ENCODE measurements at regions not wholly inside any gene's neighbourhood (a gene's known extent, or its start where the extent isn't known, plus 50 kb on each side); places are given as distances from the start of the nearest gene placed in this dataset.

DNA sequence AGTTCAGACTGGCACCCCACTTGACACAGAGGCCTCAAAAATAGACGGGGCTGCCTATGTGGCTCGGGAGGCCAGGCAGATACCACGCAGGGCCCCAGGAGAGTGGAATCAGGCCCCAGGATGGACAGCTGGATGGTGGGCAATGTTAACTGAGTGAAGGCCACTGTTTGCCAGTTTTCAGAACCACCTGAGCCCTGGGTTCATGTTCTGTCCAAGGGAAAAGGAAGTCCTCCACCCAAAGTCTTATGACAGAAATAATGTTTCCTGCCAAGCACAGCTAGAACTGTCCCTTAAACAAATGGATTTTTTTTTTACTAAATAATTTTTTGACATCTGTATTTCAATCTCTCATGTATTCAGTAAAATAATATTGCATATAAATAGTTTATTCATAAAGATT is 228.4 kb downstream of the KLF13 start:
- Histone ChIP-seq H3K9me3 (replicated peaks; ENCODE audit: control insufficient read depth, insufficient read depth, low read length) (no peaks in the 10 kb centered on the region), H3K4me3 (replicated peaks in 1 of 3; ENCODE audit: insufficient read depth in 1 of 3, low read depth in 1 of 3, low read length in 3 of 3) (no peak overlapping the region), H3K27ac (ENCODE audit: insufficient read depth, low read depth, low read length) (no peak overlapping the region), H3K4me2 (ENCODE audit: insufficient read depth, low read length) (no peak overlapping the region), H3K36me3 (ENCODE audit: control insufficient read depth in 2 of 2, extremely low read depth in 1 of 2, insufficient read depth in 2 of 2, low read length in 2 of 2) (no peaks in the 10 kb centered on the region), H2AFZ (ENCODE audit: low read depth, low read length) (no peak overlapping the region), H3K79me2 (ENCODE audit: control insufficient read depth, insufficient read depth, low read length) (no peaks in the 10 kb centered on the region), H4K20me1 (replicated peaks; ENCODE audit: control insufficient read depth, extremely low read depth, insufficient read depth, low read length) (no peaks in the 10 kb centered on the region), H3K9ac (replicated peaks; ENCODE audit: extremely low read depth, insufficient read depth, low read length) (no peak overlapping the region), H3K27me3 (ENCODE audit: control insufficient read depth in 2 of 2, insufficient read depth in 2 of 2, low read length in 2 of 2) (no peaks in the 10 kb centered on the region), H3K9me1 (replicated peaks; ENCODE audit: control insufficient read depth, extremely low read depth, insufficient read depth, low read length) (no peaks in the 10 kb centered on the region), H3K4me1 (ENCODE audit: control insufficient read depth, extremely low read depth, insufficient read depth, low read length) (peaks cover 9% of the 10 kb centered on the region)
- BruUV-seq (replicated peaks): no TSS peak
- DNase-seq (ENCODE audit: low read depth, low spot score) (no peak), FAIRE-seq (no peak)
- TF ChIP-seq, protein P1, sequence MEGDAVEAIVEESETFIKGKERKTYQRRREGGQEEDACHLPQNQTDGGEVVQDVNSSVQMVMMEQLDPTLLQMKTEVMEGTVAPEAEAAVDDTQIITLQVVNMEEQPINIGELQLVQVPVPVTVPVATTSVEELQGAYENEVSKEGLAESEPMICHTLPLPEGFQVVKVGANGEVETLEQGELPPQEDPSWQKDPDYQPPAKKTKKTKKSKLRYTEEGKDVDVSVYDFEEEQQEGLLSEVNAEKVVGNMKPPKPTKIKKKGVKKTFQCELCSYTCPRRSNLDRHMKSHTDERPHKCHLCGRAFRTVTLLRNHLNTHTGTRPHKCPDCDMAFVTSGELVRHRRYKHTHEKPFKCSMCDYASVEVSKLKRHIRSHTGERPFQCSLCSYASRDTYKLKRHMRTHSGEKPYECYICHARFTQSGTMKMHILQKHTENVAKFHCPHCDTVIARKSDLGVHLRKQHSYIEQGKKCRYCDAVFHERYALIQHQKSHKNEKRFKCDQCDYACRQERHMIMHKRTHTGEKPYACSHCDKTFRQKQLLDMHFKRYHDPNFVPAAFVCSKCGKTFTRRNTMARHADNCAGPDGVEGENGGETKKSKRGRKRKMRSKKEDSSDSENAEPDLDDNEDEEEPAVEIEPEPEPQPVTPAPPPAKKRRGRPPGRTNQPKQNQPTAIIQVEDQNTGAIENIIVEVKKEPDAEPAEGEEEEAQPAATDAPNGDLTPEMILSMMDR (IDR thresholded peaks at IDR 0.05; ENCODE audit: extremely low read depth in 1 of 2, insufficient read depth in 1 of 2, low read depth in 1 of 2, low read length in 2 of 2): no peak
- TF ChIP-seq MYC (IDR thresholded peaks at IDR 0.05; ENCODE audit: low read depth, low read length) (no peak), GATA2 (IDR thresholded peaks at IDR 0.05; ENCODE audit: insufficient read depth, insufficient read length, low read depth, low read length) (no peak), JUN (IDR thresholded peaks at IDR 0.05; ENCODE audit: borderline replicate concordance, insufficient read depth, insufficient read length, low read depth) (no peak), EZH2 (IDR thresholded peaks at IDR 0.05; ENCODE audit: borderline replicate concordance, low read depth, low read length, severe bottlenecking) (no peak), POLR2A (IDR thresholded peaks at IDR 0.05; ENCODE audit: low read depth, low read length) (no peak), FOS (IDR thresholded peaks at IDR 0.05; ENCODE audit: borderline replicate concordance, insufficient read depth, low read length) (no peak), POLR2AphosphoS5 (IDR thresholded peaks at IDR 0.05; ENCODE audit: insufficient read depth, low read depth, low read length) (no peak)
- TF ChIP-seq, protein P2, sequence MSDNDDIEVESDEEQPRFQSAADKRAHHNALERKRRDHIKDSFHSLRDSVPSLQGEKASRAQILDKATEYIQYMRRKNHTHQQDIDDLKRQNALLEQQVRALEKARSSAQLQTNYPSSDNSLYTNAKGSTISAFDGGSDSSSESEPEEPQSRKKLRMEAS (IDR thresholded peaks at IDR 0.05; ENCODE audit: insufficient read depth, insufficient read length): no peak
- intact Hi-C loops (cut with micrococcal nuclease): no loop called here
- CTCF ChIA-PET: no interaction called here
- dilution Hi-C loops (cut with MboI; ENCODE audit: extremely low pct_ligation_motif_present, low sequenced_read_pairs): no loop called here
- POLR2A ChIA-PET: no interaction called here

Measured in endothelial cell of umbilical vein (primary cell).